Astrocyte (in vitro differentiated cells and primary cell): ENCODE measurements at regions not wholly inside any gene's neighbourhood (a gene's known extent, or its start where the extent isn't known, plus 50 kb on each side); places are given as distances from the start of the nearest gene placed in this dataset.

Experiments used
- DNase-seq: peaks from one replicate; pipeline ENCODE4 v3.0.0-alpha.2; 2010; ENCODE audit warnings: low read depth
- FAIRE-seq: peaks from 2 replicates; lab custom pipeline; 2011; peaks lifted over from hg19 to GRCh38; lab: Jason Lieb, UNC
- H2AFZ ChIP-seq: 2 replicates; pipeline ENCODE4 v1.6.0; 2012; ENCODE audit warnings: low read depth, low read length, inconsistent platforms
- H3K27ac ChIP-seq: 2 replicates; pipeline ENCODE4 v1.5.1; 2011; ENCODE audit warnings: low read depth, low read length, inconsistent platforms
- H3K27me3 ChIP-seq: 2 replicates; pipeline ENCODE4 v1.6.0; 2011; ENCODE audit warnings: low read length, inconsistent platforms; ENCODE audit not compliant: insufficient read depth
- H3K36me3 ChIP-seq: 2 replicates; pipeline ENCODE4 v1.5.1; 2011; ENCODE audit warnings: low read length, inconsistent platforms; ENCODE audit not compliant: insufficient read depth
- H3K4me1 ChIP-seq: 2 replicates; pipeline ENCODE4 v1.5.1; 2011; ENCODE audit warnings: low read length, inconsistent platforms; ENCODE audit not compliant: insufficient read depth
- H3K4me2 ChIP-seq: 2 replicates; pipeline ENCODE4 v1.6.0; 2012; ENCODE audit warnings: low read length, inconsistent platforms
- H3K4me3 ChIP-seq: 2 replicates; pipeline ENCODE4 v1.5.1; 2011; ENCODE audit warnings: low read depth, mild to moderate bottlenecking, low read length, inconsistent platforms; ENCODE audit not compliant: insufficient read depth
- H3K79me2 ChIP-seq: 2 replicates; pipeline ENCODE4 v1.6.0; 2012; ENCODE audit warnings: mild to moderate bottlenecking, low read length, inconsistent platforms; ENCODE audit not compliant: insufficient read depth
- H3K9ac ChIP-seq: 2 replicates; pipeline ENCODE4 v1.6.0; 2012; ENCODE audit warnings: mild to moderate bottlenecking, low read length, inconsistent platforms
- H3K9me3 ChIP-seq: 2 replicates; pipeline ENCODE4 v1.5.1; 2012; ENCODE audit warnings: low read depth, mild to moderate bottlenecking, low read length, inconsistent platforms; ENCODE audit not compliant: insufficient read depth
- H4K20me1 ChIP-seq: 2 replicates; pipeline ENCODE4 v1.6.0; 2012; ENCODE audit warnings: low read length, inconsistent platforms; ENCODE audit not compliant: insufficient read depth
- H3K27ac Mint-ChIP-seq: one replicate; pipeline ENCODE4 v1.8.0; 2021; ENCODE audit warnings: mild to moderate bottlenecking, mixed read lengths; ENCODE audit not compliant: unreplicated experiment
- H3K27me3 Mint-ChIP-seq: one replicate; pipeline ENCODE4 v1.8.0; 2021; ENCODE audit warnings: low read depth, mixed read lengths; ENCODE audit not compliant: unreplicated experiment
- H3K36me3 Mint-ChIP-seq: one replicate; pipeline ENCODE4 v1.8.0; 2021; ENCODE audit warnings: low read depth, mixed read lengths; ENCODE audit not compliant: unreplicated experiment
- H3K4me1 Mint-ChIP-seq: one replicate; pipeline ENCODE4 v1.8.0; 2021; ENCODE audit warnings: low read depth, mixed read lengths; ENCODE audit not compliant: unreplicated experiment
- H3K4me3 Mint-ChIP-seq: one replicate; pipeline ENCODE4 v1.8.0; 2021; ENCODE audit warnings: mild to moderate bottlenecking, moderate library complexity, mixed read lengths; ENCODE audit not compliant: unreplicated experiment
- H3K9me3 Mint-ChIP-seq: one replicate; pipeline ENCODE4 v1.8.0; 2021; ENCODE audit warnings: mild to moderate bottlenecking, mixed read lengths; ENCODE audit not compliant: unreplicated experiment
- CTCF ChIP-seq: IDR thresholded peaks from 2 replicates; pipeline ENCODE4 v1.5.1; 2011; ENCODE audit warnings: low read depth, mild to moderate bottlenecking, inconsistent platforms, low read length, moderate library complexity; ENCODE audit not compliant: insufficient read depth
- EZH2 ChIP-seq: IDR thresholded peaks from 2 replicates; pipeline ENCODE4 v1.6.1; 2012; ENCODE audit warnings: mild to moderate bottlenecking, low read length, inconsistent platforms; ENCODE audit not compliant: insufficient read depth

- Histone ChIP-seq H3K79me2 (no peaks in the 10 kb centered on the region), H3K4me3 (no peak overlapping the region), H4K20me1 (no peaks in the 10 kb centered on the region), H3K4me1 (peaks cover 29% of the 10 kb centered on the region), H3K27me3 (no peaks in the 10 kb centered on the region), H3K9me3 (no peaks in the 10 kb centered on the region), H3K9ac (no peak overlapping the region), H3K27ac (no peak overlapping the region), H3K4me2 (no peak overlapping the region), H3K36me3 (no peaks in the 10 kb centered on the region), H2AFZ (no peak overlapping the region)
- Mint-ChIP-seq H3K27ac (no peak overlapping the region), H3K4me1 (peaks cover 10% of the 10 kb centered on the region), H3K9me3 (no peaks in the 10 kb centered on the region), H3K36me3 (peaks cover 3% of the 10 kb centered on the region), H3K27me3 (no peaks in the 10 kb centered on the region), H3K4me3 (no peak overlapping the region)
- DNase-seq (peak; percentile 40), FAIRE-seq (peak; percentile 17)
- TF ChIP-seq EZH2 (no peak), CTCF (no peak)
These were observed 208.1 kb downstream of the PHLDA1 start for GRCh38 chr12:75823475-75823874.

GRCh38 chr12:75822416-75822815 is 209.2 kb downstream of the PHLDA1 start:
- FAIRE-seq (no peak), DNase-seq (no peak)
- no peak overlapping the region for H3K4me2 ChIP-seq
- no peak for TF ChIP-seq CTCF
- TF ChIP-seq EZH2 = no peak
- no peaks in the 10 kb centered on the region for H3K79me2 ChIP-seq
- Mint-ChIP-seq H3K27ac (peak overlapping the region; percentile 42), H3K36me3 (peaks cover 3% of the 10 kb centered on the region), H3K27me3 (no peaks in the 10 kb centered on the region), H3K9me3 (no peaks in the 10 kb centered on the region), H3K4me1 (peaks cover 12% of the 10 kb centered on the region), H3K4me3 (no peak overlapping the region)
- no peaks in the 10 kb centered on the region for H3K36me3 ChIP-seq
- no peaks in the 10 kb centered on the region for H3K9me3 ChIP-seq
- no peaks in the 10 kb centered on the region for H3K27me3 ChIP-seq
- peaks cover 29% of the 10 kb centered on the region for H3K4me1 ChIP-seq
- H3K9ac ChIP-seq = no peak overlapping the region
- H2AFZ ChIP-seq = no peak overlapping the region
- no peak overlapping the region for H3K4me3 ChIP-seq
- no peak overlapping the region for H3K27ac ChIP-seq
- H4K20me1 ChIP-seq = no peaks in the 10 kb centered on the region

- H3K36me3 Mint-ChIP-seq = peaks cover 3% of the 10 kb centered on the region
- no peak overlapping the region for H3K27ac Mint-ChIP-seq
These were observed 210.6 kb downstream of the PHLDA1 start for GRCh38 chr12:75820848-75821578.

More at GRCh38 chr12:75820848-75821578, 210.6 kb downstream of the PHLDA1 start:
- H2AFZ ChIP-seq = no peak overlapping the region
- H3K79me2 ChIP-seq = no peaks in the 10 kb centered on the region
- DNase-seq (peak; percentile 95), FAIRE-seq (no peak)
- H3K4me2 ChIP-seq = peak overlapping the region; percentile 35
- Mint-ChIP-seq H3K9me3 (no peaks in the 10 kb centered on the region), H3K4me1 (peaks cover 13% of the 10 kb centered on the region), H3K4me3 (no peak overlapping the region), H3K27me3 (no peaks in the 10 kb centered on the region)
- no peak for TF ChIP-seq CTCF
- no peak for TF ChIP-seq EZH2
- no peaks in the 10 kb centered on the region for H3K27me3 ChIP-seq
- H4K20me1 ChIP-seq = no peaks in the 10 kb centered on the region
- no peaks in the 10 kb centered on the region for H3K36me3 ChIP-seq
- no peak overlapping the region for H3K4me3 ChIP-seq
- H3K9ac ChIP-seq = no peak overlapping the region
- peaks cover 27% of the 10 kb centered on the region for H3K4me1 ChIP-seq
- H3K27ac ChIP-seq = peak overlapping the region; percentile 32
- no peaks in the 10 kb centered on the region for H3K9me3 ChIP-seq
